ENCODE measurements at regions not wholly inside any gene's neighbourhood (a gene's known extent, or its start where the extent isn't known, plus 50 kb on each side); places are given as distances from the start of the nearest gene placed in this dataset.

DNA sequence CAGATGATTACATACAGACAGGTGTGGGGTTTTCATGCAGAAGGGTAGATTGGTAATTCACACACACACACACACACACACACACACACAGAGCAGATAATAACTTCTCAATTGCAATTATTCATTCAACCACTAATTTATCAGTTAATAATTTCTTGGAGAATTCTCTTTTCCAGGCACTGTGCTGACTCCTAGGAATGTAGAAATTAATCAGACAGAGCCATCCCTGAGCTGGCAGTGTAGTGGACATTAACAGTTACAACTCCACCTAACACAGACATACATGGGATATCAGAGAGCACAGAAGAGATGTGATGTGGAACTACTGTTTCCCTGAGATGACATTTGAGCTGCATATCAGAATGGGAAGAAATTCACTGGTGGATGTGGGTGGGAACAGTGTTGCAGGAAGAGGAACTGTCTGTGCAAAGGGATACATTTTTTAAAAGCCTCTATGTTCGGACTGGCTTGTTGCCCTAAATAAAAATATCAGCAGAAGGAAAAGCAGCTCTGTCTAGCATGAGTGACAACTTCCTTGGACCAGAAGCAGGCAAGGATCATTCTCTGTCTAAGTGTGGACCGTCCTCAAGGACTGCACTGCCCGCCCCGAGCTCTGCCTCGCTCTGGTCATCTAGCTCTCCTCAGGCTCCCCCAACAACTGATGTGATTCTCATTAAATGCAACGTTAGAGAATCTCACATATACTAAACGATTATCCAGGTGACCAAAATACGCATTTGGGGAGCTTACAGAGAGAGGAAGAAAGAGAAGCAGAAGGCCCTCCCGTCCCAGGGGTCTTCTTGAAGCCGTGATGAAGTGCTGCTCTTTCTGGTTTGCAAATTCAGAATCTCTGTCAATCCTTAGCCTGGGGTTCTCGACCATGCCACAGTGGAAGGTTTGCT is 173.4 kb upstream of the TRIB2 start:
- no peak for TF ChIP-seq POLR2A (IDR thresholded peaks at IDR 0.05)
- TF ChIP-seq CTCF (IDR thresholded peaks at IDR 0.05): no peak
- TF ChIP-seq POLR2AphosphoS5 (IDR thresholded peaks at IDR 0.05; ENCODE audit: insufficient read depth in 1 of 2, low read depth in 1 of 2): no peak
- intact Hi-C loops (cut with DNase I): no loop called here
- no peak for DNase-seq (ENCODE audit: extremely low spot score in 2 of 2)
- H3K4me3 ChIP-seq: no peak overlapping the region
- H3K27ac ChIP-seq: no peak overlapping the region
- no peaks in the 10 kb centered on the region for H3K36me3 ChIP-seq
- H3K9me3 ChIP-seq: no peaks in the 10 kb centered on the region
- peaks cover 9% of the 10 kb centered on the region for H3K4me1 ChIP-seq
- H3K27me3 ChIP-seq: no peaks in the 10 kb centered on the region

DNA sequence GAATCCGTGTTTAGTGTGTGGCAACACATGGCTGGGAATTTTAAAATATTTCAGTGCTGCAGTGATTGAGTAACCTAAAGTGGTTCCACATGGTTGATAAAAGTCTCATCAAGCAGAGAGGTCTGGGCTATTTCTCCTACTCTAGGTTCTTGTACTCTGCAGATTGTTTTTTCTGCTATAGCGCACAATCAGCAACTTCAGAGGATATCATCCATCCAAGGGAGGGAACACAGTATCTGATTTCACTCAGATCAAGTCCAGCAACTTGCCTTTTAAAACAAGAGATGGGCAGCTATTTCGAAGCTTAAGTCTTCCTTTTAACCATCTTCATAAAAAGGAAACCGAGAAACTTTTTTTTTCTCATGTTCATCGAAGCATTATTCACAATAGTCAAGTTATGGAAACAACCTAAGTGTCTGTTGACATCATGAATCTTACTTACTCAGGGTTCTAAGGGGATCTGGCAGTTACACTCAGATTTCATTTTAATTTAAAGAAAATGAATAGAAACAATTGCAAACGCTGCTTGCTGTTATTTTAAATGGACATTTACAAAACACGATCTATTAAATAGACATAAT is 172.7 kb upstream of the TRIB2 start:
- intact Hi-C loops (cut with DNase I): no loop called here
- Histone ChIP-seq H3K4me1 (peaks cover 9% of the 10 kb centered on the region), H3K27ac (no peak overlapping the region), H3K4me3 (no peak overlapping the region), H3K27me3 (no peaks in the 10 kb centered on the region), H3K9me3 (no peaks in the 10 kb centered on the region), H3K36me3 (no peaks in the 10 kb centered on the region)
- no peak for DNase-seq (ENCODE audit: extremely low spot score in 2 of 2)
- no peak for TF ChIP-seq CTCF (IDR thresholded peaks at IDR 0.05)
- TF ChIP-seq POLR2A (IDR thresholded peaks at IDR 0.05): no peak
- TF ChIP-seq POLR2AphosphoS5 (IDR thresholded peaks at IDR 0.05; ENCODE audit: insufficient read depth in 1 of 2, low read depth in 1 of 2): no peak

GRCh38 chr2:12547566-12548170 is 169.1 kb upstream of the TRIB2 start:
- Histone ChIP-seq H3K9me3 (no peaks in the 10 kb centered on the region), H3K4me3 (no peak overlapping the region), H3K36me3 (no peaks in the 10 kb centered on the region), H3K27ac (no peak overlapping the region), H3K4me1 (peaks cover 9% of the 10 kb centered on the region), H3K27me3 (no peaks in the 10 kb centered on the region)
- intact Hi-C loops (cut with DNase I): no loop called here
- TF ChIP-seq POLR2A (IDR thresholded peaks at IDR 0.05): no peak
- no peak for TF ChIP-seq CTCF (IDR thresholded peaks at IDR 0.05)
- no peak for TF ChIP-seq POLR2AphosphoS5 (IDR thresholded peaks at IDR 0.05; ENCODE audit: insufficient read depth in 1 of 2, low read depth in 1 of 2)
- DNase-seq (ENCODE audit: extremely low spot score in 2 of 2): no peak

DNA sequence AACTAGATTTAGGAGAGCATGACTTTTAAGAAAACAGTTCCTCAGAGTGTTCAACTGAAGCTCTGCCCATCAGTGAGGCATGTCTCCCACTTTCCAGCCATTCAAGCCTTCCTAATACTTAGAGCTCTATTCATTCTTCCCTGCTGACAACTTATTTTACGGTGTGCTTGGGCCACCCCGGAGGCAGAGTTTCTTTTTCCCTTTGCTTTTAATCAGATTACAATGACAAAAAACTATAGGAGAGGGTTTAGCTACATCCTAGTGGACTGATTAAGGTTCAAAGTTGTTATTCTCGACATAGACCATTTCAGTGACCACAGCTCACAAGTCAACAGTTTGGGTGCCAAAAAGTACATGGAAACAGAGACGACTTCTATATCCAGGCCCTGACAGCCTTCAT is 167.8 kb upstream of the TRIB2 start:
- no peak overlapping the region for H3K27ac ChIP-seq
- TF ChIP-seq CTCF (IDR thresholded peaks at IDR 0.05) (no peak), POLR2AphosphoS5 (IDR thresholded peaks at IDR 0.05; ENCODE audit: insufficient read depth in 1 of 2, low read depth in 1 of 2) (no peak), POLR2A (IDR thresholded peaks at IDR 0.05) (no peak)
- no peak overlapping the region for H3K4me3 ChIP-seq
- H3K9me3 ChIP-seq: no peaks in the 10 kb centered on the region
- peaks cover 3% of the 10 kb centered on the region for H3K4me1 ChIP-seq
- intact Hi-C loops (cut with DNase I): no loop called here
- H3K27me3 ChIP-seq: no peaks in the 10 kb centered on the region
- DNase-seq (ENCODE audit: extremely low spot score in 2 of 2): no peak
- no peaks in the 10 kb centered on the region for H3K36me3 ChIP-seq
